AG10803 (cell line): ENCODE measurements at regions not wholly inside any gene's neighbourhood (a gene's known extent, or its start where the extent isn't known, plus 50 kb on each side); places are given as distances from the start of the nearest gene placed in this dataset.

Source experiments
- DNase-seq: peaks from one replicate; pipeline ENCODE4 v3.0.0; 2010; ENCODE audit warnings: low read depth
- H3K4me3 ChIP-seq: 2 replicates; pipeline ENCODE4 v1.5.1; 2011; ENCODE audit warnings: mild to moderate bottlenecking, low read length, control low read depth
- TF ChIP-seq, protein P1 (sequence below): conservative IDR thresholded peaks from 2 replicates; pipeline ENCODE4 v1.5.1; 2011; ENCODE audit warnings: mild to moderate bottlenecking, low read length, control low read depth, inconsistent platforms

DNA sequence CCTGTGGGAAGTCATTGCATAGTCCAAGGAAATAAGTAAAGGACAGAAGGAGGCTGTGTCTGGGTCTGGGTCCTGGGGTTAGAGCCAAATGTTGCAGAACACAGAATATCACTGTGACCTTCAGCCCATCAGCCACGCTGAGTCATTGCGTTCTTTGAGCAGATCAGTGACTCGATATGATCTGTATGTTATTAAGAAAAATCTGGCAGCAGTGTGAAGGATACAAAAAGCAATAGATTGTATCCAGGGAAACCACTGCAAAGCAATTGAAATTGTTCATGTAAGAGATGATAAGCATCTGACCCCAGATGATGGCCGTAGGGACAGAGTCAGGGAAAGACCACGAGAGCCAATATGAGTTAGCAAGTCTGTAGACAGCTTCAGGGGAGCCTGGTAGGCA is 1575.1 kb upstream of the SLC10A2 start:
- TF ChIP-seq, protein P1, sequence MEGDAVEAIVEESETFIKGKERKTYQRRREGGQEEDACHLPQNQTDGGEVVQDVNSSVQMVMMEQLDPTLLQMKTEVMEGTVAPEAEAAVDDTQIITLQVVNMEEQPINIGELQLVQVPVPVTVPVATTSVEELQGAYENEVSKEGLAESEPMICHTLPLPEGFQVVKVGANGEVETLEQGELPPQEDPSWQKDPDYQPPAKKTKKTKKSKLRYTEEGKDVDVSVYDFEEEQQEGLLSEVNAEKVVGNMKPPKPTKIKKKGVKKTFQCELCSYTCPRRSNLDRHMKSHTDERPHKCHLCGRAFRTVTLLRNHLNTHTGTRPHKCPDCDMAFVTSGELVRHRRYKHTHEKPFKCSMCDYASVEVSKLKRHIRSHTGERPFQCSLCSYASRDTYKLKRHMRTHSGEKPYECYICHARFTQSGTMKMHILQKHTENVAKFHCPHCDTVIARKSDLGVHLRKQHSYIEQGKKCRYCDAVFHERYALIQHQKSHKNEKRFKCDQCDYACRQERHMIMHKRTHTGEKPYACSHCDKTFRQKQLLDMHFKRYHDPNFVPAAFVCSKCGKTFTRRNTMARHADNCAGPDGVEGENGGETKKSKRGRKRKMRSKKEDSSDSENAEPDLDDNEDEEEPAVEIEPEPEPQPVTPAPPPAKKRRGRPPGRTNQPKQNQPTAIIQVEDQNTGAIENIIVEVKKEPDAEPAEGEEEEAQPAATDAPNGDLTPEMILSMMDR: no peak
- no peak for DNase-seq
- no peak overlapping the region for H3K4me3 ChIP-seq

DNA sequence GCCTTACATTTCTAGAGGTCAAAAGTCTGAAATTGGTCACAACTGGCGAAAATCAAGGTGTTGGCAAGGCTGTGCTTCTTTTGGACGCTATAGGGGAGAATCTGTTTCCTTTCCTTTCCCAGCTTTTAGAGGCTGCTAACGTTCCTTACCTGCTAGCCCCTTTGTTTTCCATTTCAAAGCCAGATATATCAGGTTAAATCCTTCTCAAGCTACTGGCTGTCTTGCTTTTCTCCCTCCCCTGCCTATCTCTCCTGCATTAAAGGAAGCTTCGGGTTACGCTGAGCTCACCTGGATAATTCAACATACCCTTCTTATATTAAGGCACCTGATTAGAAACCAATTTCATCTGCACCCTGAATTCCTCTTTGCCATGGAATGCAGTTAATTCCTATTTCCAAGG is 1569.7 kb upstream of the SLC10A2 start:
- H3K4me3 ChIP-seq: no peak overlapping the region
- no peak for DNase-seq
- TF ChIP-seq, protein P1: no peak

DNA sequence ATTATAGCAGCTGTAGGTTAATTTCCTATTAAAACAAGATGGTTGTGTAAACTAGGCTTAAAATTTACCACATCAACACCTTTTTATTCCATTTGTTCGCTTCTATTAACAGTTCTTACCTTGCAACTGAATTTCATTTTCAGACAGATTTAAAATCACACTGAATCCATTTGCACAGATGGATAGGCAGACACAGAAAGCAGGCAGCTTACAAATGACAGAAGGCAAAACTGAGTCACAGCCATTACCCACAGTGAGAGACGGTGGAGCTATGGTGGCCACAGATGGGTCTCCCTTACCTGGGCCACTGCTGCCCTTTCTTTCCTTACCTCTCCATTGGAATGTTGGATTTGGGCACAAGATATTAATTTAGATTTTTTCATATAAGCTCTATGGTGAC is 1567.8 kb upstream of the SLC10A2 start:
- no peak for DNase-seq
- TF ChIP-seq, protein P1: no peak
- H3K4me3 ChIP-seq: no peak overlapping the region

DNA sequence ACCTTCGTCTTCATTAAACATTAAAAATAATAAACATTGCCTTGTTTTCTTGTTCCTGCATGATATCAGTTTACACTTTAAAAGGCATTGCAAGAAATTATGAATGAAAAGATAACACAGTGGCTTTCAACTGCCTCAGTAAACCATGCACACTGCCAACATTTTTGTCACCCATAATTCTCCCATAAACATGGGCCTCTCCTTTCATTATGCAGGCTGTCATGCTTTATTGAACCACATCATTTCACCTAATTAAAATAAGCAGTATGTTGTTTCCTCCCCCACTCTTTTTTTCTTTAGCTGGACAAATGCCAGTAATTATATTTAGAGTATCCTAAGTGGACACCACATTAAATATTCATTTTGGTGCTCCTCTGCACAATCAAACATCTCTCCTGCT is 1566.5 kb upstream of the SLC10A2 start:
- TF ChIP-seq, protein P1: no peak
- DNase-seq: no peak
- no peak overlapping the region for H3K4me3 ChIP-seq

DNA sequence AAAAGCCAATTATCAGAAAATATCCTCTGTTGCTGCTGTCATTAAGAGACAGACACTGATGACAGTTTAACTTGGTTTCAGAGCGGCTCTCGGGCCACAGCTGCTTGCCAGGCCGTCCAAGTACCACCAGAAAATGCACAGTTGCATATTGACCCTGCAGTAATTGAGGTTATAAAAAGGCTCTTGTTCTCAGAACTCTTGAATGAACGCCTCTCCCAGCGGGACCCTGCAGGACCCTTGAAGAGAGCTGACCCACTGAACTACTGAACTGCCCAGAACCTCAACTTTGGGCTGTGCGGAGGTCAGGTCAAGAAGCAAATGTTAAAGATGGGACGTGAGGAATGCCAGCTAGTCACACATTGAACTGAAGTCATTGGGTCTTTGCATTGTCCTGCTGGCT is 1559.0 kb upstream of the SLC10A2 start:
- H3K4me3 ChIP-seq: no peak overlapping the region
- DNase-seq: no peak
- TF ChIP-seq, protein P1: no peak

DNA sequence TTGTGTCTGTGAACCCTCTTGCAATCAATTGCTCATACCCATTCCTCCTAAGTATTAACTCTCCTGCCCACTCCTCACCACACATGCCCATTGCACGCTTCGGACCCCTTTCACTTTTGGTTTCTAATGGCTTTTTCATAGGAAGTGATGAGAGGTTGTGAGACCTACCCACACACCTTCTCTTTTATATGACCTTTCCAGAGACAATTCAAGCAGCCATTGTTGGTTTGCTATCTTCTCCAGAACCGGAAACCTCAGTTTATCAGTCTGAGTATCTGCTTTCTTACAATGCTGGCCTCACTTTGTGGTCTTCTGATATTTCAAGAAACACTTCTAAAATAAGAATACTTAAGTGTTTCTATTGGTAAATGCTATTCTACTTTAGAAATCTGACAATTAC is 1550.8 kb upstream of the SLC10A2 start:
- DNase-seq: no peak
- TF ChIP-seq, protein P1: no peak

DNA sequence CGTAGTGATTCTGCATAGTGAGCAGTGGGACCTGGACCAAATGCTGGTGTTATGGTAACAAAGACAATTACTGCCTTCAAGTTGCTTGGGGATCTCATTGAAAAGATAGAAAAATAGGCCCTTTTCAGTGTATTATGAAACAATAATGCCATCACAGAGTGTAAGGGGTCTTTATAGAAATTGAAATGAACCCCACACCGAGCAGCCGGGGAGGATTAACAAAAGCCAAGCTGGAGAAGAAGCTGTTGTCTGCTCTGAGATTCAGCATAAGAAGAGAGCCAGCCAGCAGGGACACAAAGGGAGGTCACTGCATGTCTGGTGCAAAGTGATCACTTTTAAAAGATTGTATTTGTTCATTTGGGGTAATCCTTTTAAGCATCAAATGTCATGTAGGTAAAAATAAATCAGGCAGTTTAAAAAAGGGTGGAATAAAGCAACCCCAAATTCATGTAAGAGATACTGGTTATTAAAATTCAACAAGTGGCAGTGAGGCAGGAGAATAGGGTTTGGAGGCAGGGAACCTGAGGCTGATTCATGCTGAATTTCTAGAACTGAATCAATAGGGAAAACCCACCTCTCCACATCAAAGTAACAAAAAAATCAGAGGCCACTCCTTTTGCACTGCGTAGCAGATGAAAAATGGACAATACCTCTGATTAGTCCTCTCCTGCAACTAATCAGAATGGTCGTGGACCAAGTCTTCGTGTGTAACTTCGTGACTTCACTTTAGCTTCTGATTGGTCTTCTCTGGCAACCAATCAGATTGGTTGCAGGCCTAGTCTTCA is 1548.3 kb upstream of the SLC10A2 start:
- DNase-seq: no peak
- TF ChIP-seq, protein P1: no peak
- H3K4me3 ChIP-seq: no peak overlapping the region

More for the DNA sequence above, 1550.8 kb upstream of the SLC10A2 start:
- H3K4me3 ChIP-seq: no peak overlapping the region
